NCI-H2107 treated with DMSO at 0.1 percent for 48 hours (cell line): ENCODE measurements at regions not wholly inside any gene's neighbourhood (a gene's known extent, or its start where the extent isn't known, plus 50 kb on each side); places are given as distances from the start of the nearest gene placed in this dataset.
"Not testable (repeated sequence)": the region's sequence is repeated elsewhere in the genome, so short reads cannot be mapped to it uniquely, and the experiment has no call there.

Experiments used
- DNase-seq: peaks from one replicate; lab custom pipeline; 2025; ENCODE audit not compliant: unreplicated experiment; lab: John Stamatoyannopoulos, UW

DNA sequence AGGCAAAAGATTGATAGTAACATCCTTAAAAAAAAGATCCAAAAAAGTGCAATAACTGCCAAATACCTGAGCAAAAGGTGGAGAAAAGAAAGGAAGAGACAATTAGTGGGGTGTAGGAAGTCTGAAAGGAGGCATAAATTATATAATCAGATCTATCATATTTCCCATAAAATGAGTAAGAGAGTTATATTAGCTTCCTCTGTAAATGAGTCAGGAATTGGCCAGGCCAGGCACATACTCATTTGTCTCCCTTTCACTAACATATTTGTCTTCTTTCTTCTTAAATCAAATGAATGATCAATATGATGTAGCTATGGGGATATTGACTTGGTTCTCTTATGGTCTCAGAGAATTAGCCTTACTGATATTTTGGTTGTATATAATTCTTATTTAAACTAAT lies 292.3 kb upstream of the CADM2 start:
- no peak for DNase-seq

DNA sequence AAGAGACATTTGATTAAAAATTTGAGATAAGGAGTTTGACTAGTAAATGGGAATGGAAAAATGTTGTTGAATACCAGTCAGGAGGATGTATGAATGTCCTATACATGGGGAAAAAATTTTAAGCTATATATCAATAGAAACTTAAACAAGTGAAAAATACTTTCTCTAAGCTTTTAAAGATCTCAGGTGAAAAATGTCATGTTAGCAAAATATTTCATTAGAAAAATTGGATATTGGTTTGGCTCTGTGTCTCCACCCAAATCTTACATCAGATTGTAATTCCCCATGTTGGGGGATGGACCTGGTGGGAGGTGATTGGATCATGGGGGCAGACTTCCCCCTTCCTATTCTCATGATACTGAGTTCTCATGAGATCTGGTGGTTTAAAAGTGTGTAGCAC lies 279.6 kb upstream of the CADM2 start:
- DNase-seq, result no peak

GRCh38 chr3:84680700-84681099 lies 278.1 kb upstream of the CADM2 start:
- DNase-seq, result no peak

- no peak for DNase-seq
These were observed 275.3 kb upstream of the CADM2 start for GRCh38 chr3:84683493-84683892.

DNA sequence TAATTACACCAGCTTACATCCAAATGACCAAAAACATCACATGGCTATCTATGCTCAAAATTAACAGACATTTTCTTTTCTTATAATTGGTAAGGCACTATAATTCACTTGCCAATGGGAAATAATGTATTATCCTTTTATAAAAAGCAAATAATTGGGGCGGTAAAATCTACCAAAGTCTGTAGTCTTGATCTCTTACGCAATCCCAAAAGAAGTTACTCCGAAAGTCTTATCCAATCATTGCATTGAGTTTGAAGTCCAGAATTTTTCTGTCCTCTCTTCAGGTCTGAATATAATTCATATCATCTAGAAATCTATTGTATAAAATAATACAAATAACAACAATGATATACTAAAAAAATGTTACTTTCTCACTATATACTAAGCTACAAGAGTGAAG lies 273.3 kb upstream of the CADM2 start:
- DNase-seq, result no peak

DNA sequence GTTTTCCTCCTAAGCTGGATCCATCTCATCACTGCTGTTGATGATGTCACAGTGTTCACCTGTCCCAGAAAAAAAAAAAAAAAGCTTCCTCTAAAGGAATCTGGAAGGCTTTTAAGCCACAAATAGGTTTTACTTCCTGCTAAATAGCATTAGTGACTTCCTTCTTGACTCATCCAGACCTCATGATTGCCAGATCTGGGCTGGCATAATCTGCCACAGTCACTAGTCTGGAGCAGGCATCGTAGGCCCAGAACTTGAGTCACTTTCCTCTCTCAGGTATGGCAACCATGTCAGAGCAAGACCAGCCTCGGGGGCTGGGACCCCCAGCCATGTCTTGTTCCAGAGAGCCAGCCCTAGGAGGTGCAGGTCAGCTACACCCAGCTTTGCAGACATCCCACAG lies 266.5 kb upstream of the CADM2 start:
- no peak for DNase-seq

- not testable (repeated sequence) for DNase-seq
These were observed 248.5 kb upstream of the CADM2 start for GRCh38 chr3:84710288-84710687.

DNA sequence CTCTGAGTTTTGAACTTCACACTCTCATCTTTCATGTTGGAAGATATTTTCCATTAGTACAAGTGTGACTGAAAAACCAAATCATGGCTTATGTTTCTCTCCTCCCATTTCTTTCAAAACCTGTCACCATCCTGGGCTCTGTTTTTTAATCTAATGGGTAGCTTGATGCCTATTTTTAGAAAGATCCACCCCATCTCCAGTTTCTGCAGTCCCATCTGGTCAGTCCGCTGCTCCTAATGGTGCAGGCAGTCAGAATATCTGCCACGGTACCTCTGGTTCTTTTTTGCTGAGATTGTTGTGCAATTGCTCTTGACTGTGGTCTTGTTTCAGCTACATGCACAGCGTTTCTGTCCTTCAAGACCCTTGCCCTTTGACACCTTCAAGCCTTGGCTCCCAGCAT lies 240.9 kb upstream of the CADM2 start:
- no peak for DNase-seq

GRCh38 chr3:84724877-84725276 lies 233.9 kb upstream of the CADM2 start:
- no peak for DNase-seq

DNA sequence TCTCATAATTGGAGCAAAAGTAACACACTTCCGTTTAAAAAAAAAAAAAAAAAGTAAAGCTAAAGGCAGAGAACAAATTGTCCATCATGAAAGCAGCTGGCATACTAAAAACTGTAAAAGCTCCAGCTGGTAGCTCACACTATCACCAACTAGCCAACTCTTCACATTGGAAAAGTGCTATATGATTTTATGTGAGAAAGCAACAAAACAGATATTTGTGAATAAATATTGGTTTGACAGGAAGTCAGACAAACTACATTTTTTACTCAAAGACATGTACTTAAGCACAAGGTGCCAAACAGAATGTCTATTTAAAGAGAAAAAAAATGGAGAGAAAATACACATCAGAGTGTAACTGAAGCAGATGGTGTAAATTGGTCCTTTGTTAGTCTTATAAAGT lies 231.2 kb upstream of the CADM2 start:
- no peak for DNase-seq

GRCh38 chr3:84734731-84735130 lies 224.1 kb upstream of the CADM2 start:
- DNase-seq, result not testable (repeated sequence)

DNA sequence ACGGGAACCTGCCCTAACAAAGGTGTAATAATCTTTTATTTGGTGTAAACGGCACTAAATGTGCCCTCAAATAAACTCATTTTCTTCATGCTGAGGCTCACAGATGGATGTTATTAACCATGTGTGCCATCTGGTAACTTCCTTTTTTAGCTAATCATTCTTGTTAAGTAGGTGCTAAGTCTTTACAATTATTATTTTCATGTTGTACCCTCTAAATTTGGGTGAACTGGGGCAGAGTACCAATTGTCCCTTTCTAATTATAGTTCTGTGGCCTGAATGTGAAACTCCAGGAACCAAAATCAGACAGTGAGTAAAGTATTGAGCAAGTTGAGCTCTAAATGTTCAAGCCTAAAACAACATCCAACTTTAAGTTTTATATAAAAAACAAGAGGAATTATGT lies 220.7 kb upstream of the CADM2 start:
- no peak for DNase-seq

GRCh38 chr3:84742915-84743425 lies 215.8 kb upstream of the CADM2 start:
- DNase-seq, result no peak

- no peak for DNase-seq
These were observed 214.7 kb upstream of the CADM2 start for GRCh38 chr3:84744130-84744529.

GRCh38 chr3:84755860-84756259 lies 202.9 kb upstream of the CADM2 start:
- DNase-seq, result no peak

GRCh38 chr3:84759361-84759760 lies 199.4 kb upstream of the CADM2 start:
- DNase-seq, result no peak

DNA sequence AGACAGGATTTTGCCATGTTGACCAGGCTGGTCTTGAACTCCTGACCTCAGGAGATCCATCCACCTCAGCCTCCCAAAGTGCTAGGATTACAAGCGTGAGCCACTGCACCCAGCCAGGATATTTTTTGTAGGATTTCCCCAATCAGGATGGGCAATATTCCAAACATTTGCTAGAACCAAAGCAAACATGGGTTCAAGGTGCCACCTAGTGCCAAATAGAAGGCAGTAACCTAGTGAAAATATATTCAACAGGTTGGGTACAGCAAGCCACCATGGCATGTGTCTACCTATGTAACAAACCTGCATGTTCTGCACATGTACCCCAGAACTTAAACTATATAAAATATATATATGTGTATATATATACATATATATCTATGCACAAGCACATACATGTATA lies 185.9 kb upstream of the CADM2 start:
- DNase-seq, result no peak

GRCh38 chr3:84783281-84783680 lies 175.5 kb upstream of the CADM2 start:
- no peak for DNase-seq

DNA sequence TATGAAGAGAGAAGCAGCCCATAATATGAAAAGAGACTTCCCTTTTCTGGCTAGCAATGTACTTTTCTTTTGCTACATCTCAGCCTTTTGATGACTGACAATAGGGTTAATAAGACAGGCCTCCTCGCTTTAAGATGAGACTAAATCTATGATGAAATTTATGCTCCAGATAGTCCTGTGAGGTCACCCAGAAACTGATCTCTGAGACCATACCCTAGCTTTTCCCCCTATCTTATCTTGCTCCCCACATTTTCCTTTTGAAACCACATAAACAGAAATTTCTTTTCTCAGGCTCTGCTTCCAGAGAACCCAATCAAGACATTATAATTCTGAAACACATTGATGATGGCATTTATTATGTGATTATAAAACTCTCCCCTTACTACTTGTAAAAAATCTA lies 168.8 kb upstream of the CADM2 start:
- DNase-seq, result no peak

DNA sequence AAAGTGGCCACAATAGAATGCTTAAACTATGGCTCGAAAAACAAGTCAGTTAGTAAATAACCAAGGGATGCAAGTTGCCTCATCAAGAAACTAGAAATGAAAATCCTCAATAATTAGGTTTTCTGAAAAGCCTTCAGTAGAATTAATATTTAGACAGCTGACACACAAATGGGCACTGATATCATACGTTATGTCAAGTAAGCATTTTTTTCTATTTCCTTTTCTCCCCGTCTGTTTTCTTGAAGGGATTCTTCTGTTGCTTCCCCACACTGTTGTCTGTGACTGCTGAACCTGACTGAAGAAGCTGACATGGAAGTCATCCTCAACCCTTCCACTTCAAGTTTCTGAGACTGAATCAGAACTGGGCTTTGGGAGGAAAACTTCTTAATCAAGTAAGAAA lies 151.8 kb upstream of the CADM2 start:
- no peak for DNase-seq

GRCh38 chr3:84820126-84820525 lies 138.7 kb upstream of the CADM2 start:
- DNase-seq, result no peak

DNA sequence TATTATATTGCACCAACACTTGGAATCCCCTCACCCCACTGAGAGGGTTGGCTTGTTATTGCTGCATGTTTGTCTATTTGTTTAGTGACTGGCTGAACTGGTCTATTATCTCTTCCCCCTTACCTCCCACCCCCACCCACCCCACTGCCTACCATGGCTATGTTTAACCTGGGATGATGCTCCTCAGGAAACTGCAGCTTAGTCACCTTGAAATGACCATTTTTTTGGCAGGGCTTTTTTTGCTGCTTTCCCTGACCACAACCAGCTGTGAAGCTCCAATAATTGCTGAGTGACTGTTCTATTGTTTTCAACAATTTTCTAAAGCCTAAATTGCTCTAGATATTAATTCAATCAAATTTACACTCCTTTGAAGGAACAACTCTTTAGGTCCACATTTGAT lies 137.9 kb upstream of the CADM2 start:
- no peak for DNase-seq

GRCh38 chr3:84825817-84826216 lies 133.0 kb upstream of the CADM2 start:
- no peak for DNase-seq

GRCh38 chr3:84830476-84830875 lies 128.3 kb upstream of the CADM2 start:
- no peak for DNase-seq
